ENCODE measurements at regions not wholly inside any gene's neighbourhood (a gene's known extent, or its start where the extent isn't known, plus 50 kb on each side); places are given as distances from the start of the nearest gene placed in this dataset.

DNA sequence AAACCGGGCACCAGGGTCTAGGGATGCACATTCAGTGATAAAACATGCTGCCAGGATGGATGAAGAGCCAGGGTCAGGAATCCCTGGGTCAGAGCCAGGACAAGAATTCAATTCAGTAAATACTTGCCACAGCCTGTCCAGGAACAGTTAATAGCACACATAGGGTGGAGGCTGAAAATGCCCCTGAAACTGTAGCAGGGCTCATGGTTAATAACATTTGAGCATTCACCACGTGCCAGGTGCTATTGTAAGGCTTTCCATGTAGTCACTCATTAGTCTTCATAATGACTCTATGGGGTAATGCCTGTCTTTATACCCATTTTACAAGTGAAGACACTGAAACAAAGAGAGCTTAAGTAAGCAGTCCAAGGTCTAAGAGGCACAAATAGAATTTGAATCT is 296.3 kb downstream of the LRFN2 start:
- TF ChIP-seq, protein P1, sequence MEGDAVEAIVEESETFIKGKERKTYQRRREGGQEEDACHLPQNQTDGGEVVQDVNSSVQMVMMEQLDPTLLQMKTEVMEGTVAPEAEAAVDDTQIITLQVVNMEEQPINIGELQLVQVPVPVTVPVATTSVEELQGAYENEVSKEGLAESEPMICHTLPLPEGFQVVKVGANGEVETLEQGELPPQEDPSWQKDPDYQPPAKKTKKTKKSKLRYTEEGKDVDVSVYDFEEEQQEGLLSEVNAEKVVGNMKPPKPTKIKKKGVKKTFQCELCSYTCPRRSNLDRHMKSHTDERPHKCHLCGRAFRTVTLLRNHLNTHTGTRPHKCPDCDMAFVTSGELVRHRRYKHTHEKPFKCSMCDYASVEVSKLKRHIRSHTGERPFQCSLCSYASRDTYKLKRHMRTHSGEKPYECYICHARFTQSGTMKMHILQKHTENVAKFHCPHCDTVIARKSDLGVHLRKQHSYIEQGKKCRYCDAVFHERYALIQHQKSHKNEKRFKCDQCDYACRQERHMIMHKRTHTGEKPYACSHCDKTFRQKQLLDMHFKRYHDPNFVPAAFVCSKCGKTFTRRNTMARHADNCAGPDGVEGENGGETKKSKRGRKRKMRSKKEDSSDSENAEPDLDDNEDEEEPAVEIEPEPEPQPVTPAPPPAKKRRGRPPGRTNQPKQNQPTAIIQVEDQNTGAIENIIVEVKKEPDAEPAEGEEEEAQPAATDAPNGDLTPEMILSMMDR (IDR thresholded peaks at IDR 0.05 in 8 of 11, conservative IDR thresholded peaks at IDR 0.05 in 3 of 11) = no peak
- TF ChIP-seq POLR2A (IDR thresholded peaks at IDR 0.05) (no peak), POLR2AphosphoS5 (IDR thresholded peaks at IDR 0.05) (no peak)
